ENCODE measurements at regions not wholly inside any gene's neighbourhood (a gene's known extent, or its start where the extent isn't known, plus 50 kb on each side); places are given as distances from the start of the nearest gene placed in this dataset.

DNA sequence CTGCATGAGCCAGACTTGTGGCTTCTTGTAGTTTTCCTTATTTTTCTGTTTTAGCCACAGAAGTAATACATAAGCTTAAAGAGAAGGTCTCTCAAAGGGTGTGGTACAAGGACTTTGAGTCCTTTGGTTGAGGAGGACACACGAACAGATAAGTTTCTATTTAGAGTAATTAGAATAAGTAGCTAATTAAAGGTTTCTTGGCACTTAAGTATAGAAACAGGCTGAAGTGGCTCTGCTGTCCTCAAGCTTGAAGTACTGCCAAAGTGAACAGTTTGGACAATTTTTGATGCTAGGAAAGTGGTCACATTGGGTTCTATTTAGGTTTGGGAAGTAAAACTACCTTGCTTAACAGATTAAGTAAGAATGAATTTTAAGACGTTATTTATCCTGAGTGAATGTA lies 278.3 kb upstream of the MPDZ start:
- no peak overlapping the region for H3K4me3 ChIP-seq (ENCODE audit: low read length)
- no peak for DNase-seq (ENCODE audit: low read depth)
- TF ChIP-seq, protein P1, sequence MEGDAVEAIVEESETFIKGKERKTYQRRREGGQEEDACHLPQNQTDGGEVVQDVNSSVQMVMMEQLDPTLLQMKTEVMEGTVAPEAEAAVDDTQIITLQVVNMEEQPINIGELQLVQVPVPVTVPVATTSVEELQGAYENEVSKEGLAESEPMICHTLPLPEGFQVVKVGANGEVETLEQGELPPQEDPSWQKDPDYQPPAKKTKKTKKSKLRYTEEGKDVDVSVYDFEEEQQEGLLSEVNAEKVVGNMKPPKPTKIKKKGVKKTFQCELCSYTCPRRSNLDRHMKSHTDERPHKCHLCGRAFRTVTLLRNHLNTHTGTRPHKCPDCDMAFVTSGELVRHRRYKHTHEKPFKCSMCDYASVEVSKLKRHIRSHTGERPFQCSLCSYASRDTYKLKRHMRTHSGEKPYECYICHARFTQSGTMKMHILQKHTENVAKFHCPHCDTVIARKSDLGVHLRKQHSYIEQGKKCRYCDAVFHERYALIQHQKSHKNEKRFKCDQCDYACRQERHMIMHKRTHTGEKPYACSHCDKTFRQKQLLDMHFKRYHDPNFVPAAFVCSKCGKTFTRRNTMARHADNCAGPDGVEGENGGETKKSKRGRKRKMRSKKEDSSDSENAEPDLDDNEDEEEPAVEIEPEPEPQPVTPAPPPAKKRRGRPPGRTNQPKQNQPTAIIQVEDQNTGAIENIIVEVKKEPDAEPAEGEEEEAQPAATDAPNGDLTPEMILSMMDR (conservative IDR thresholded peaks at IDR 0.05; ENCODE audit: low read depth, low read length): no peak

DNA sequence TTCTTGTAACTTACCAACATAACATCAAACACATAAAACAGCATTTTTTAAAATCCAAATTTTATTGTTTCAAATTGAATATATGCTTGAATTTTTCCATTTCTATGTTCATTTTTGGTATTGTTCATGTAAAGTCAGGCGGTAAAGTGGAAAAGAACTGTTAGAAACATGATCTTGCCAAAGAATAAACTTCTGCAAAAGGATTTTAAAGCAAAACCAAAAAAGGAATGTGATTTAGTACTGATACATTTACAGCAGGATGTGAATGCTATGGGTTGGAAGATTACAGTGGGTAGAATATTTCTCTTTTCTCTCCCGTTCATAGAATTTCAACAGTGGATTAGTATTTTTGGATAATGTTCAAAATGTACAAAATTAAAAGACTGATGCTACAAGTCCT lies 277.2 kb upstream of the MPDZ start:
- no peak overlapping the region for H3K4me3 ChIP-seq (ENCODE audit: low read length)
- TF ChIP-seq, protein P1 (conservative IDR thresholded peaks at IDR 0.05; ENCODE audit: low read depth, low read length): no peak
- DNase-seq (ENCODE audit: low read depth): no peak

DNA sequence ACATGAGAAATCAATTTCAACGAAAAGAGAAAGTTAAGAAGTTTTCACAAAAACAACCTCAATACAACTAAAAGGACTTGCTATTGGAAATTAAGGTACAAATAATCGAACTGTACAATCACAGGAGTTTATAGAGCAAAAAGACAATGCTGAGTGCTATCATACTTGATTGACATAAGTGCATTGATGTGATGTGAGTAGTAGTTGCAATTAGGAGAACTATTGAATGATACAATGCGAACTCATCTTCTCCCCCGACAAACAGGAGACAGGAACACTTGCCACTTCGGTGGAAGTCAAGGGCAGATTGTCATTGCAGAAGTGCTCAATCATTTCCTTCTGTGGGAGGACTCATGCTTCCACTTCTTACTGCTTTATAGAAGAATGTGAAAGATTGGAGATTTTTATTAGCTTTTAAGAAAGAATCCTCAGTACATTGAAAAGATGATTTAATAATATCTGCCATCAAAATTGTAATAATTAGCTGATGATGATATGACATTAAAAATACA lies 276.6 kb upstream of the MPDZ start:
- TF ChIP-seq, protein P1 (conservative IDR thresholded peaks at IDR 0.05; ENCODE audit: low read depth, low read length): no peak
- DNase-seq (ENCODE audit: low read depth): no peak
- H3K4me3 ChIP-seq (ENCODE audit: low read length): no peak overlapping the region

DNA sequence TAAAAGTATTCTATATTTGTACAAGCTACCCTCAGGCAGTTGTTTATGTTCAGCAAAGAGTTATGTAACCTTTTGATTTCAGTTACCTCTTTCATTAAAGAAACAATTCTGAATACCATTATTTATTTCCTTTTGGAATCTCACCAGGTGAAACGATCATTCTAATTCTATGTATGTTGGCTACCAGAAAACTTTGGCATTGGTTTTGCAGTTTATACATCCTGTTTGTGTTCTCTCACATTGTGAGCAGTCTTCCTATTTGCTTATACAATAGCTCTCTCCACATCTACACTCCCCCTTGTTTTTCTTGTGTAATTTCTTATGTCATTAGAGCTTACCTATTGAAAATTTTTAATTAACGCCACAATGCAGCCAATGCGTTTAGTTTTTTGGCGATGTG lies 276.0 kb upstream of the MPDZ start:
- TF ChIP-seq, protein P1 (conservative IDR thresholded peaks at IDR 0.05; ENCODE audit: low read depth, low read length): no peak
- DNase-seq (ENCODE audit: low read depth): no peak
- H3K4me3 ChIP-seq (ENCODE audit: low read length): no peak overlapping the region

DNA sequence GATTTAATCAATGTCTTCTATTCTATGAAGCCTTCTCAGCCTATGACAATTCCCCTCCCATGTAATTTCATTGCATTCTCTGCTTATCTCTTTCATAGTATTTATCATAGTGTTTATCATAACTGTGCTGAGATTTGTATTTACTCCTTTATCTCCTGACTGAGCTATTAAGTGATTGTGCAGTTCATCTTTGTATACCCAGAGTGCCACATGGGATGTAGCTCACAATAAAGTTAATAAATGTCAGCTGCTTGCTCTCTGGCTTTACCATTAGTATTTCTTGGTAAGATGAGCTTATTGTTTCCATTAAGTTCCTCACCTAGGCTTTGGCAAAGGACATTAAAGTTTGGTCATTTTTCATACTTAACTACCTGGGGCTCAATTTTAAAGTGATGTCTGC lies 275.1 kb upstream of the MPDZ start:
- DNase-seq (ENCODE audit: low read depth): no peak
- TF ChIP-seq, protein P1 (conservative IDR thresholded peaks at IDR 0.05; ENCODE audit: low read depth, low read length): no peak
- H3K4me3 ChIP-seq (ENCODE audit: low read length): no peak overlapping the region

DNA sequence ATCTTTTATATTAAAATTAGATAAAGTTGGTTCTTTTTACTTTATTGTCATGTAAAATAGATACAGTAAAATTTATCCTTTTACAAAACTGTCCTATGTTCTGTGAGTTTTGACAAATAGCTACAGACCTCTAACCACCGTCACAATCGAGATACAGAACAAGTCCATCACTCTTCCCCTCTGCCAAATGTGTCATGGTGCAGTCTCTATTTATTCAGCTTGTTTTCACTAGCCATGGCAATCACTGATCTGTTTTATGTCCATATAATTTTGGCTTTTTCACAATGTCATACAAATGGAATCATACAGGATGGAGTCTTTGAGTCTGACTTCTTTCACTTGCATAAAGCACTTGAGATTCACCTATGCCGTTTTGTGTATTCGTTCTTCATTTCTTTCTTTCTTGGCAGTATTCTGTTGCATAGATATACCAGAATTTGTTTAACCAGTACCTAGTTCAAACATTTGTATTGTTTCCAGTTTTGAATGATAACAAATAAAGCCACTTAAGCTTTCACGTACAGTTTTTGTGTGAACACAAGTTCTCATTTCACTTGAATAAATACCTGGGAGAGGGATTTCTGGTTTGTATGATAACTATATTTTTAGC lies 273.2 kb upstream of the MPDZ start:
- no peak overlapping the region for H3K4me3 ChIP-seq (ENCODE audit: low read length)
- TF ChIP-seq, protein P1 (conservative IDR thresholded peaks at IDR 0.05; ENCODE audit: low read depth, low read length): no peak
- DNase-seq (ENCODE audit: low read depth): no peak

DNA sequence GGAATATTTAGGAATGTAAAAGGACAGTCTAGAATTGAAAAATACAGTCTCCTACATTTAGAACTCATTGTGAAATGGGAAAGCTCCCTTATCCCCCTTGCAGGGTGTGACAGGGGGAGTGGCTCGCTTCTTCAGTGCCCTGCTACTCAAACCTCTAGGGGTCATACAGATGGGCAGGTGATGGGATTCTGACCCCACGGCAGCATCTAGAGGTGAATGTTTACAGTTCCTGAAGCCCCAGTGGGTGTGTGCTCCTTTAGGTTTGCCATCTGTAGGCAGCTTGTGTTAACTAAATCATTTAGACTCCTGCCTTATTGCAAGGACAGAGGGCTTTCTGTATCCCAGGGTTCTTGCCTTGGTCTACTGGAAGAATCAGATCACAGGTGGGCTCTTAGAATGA lies 271.0 kb upstream of the MPDZ start:
- TF ChIP-seq, protein P1 (conservative IDR thresholded peaks at IDR 0.05; ENCODE audit: low read depth, low read length): no peak
- H3K4me3 ChIP-seq (ENCODE audit: low read length): no peak overlapping the region
- no peak for DNase-seq (ENCODE audit: low read depth)
